PC-3 (cell line): ENCODE measurements at regions not wholly inside any gene's neighbourhood (a gene's known extent, or its start where the extent isn't known, plus 50 kb on each side); places are given as distances from the start of the nearest gene placed in this dataset.

ENCODE experiments used
- ATAC-seq: fragments of 200-7000 bp; cut with Tn5 transposase; 2 replicates; pipeline ENCODE4 v1.9.1; 2020; ENCODE audit warnings: mild to moderate bottlenecking, moderate library complexity
- BruUV-seq: library from RNA; stranded (reverse); fragments of 400-500 nt; replicated peaks from 2 replicates; lab custom pipeline; 2021; lab: Mats Ljungman, UMichigan
- CTCF ChIA-PET: fragments of 300-600 bp; sonication (Branson Sonifier 250); formaldehyde crosslinking; loops from one replicate; lab custom pipeline; 2022; ENCODE audit warnings: antibody characterized with exemption; lab: Charles Lee
- POLR2A ChIA-PET: fragments of 300-600 bp; sonication (Branson Sonifier 250); formaldehyde crosslinking; loops from one replicate; lab custom pipeline; 2022; ENCODE audit warnings: antibody characterized with exemption; ENCODE audit not compliant: unreplicated experiment; lab: Charles Lee
- DNase-seq: peaks from one replicate; pipeline ENCODE4 v3.0.0-alpha.2; 2015
- H2AFZ ChIP-seq: fragments of 300-600 bp; sonication (generic); 2 replicates; pipeline ENCODE4 v1.6.0; 2016; ENCODE audit warnings: antibody characterized with exemption, low read length
- H3F3A ChIP-seq: fragments of 300-600 bp; sonication (generic); one replicate; pipeline ENCODE4 v1.6.0; 2017; ENCODE audit warnings: antibody characterized with exemption, low read length, control low read depth, mild to moderate bottlenecking; ENCODE audit not compliant: unreplicated experiment
- H3K27ac ChIP-seq: fragments of 300-600 bp; sonication (generic); 2 replicates; pipeline ENCODE4 v1.5.1; 2016; ENCODE audit warnings: mild to moderate bottlenecking, low read length
- H3K27me3 ChIP-seq: fragments of 300-600 bp; sonication (generic); 2 replicates; pipeline ENCODE4 v1.6.1; 2016; ENCODE audit warnings: low read length, mixed read lengths
- H3K36me3 ChIP-seq: fragments of 300-600 bp; sonication (generic); 2 replicates; pipeline ENCODE4 v1.6.1; 2016; ENCODE audit warnings: low read depth, mixed run types, low read length, mixed read lengths
- H3K4me1 ChIP-seq: fragments of 300-600 bp; sonication (generic); 2 replicates; pipeline ENCODE4 v1.5.1; 2016; ENCODE audit warnings: low read length; ENCODE audit not compliant: insufficient read depth
- H3K4me2 ChIP-seq: fragments of 300-600 bp; sonication (generic); 2 replicates; pipeline ENCODE4 v1.6.0; 2016; ENCODE audit warnings: low read length
- H3K4me3 ChIP-seq: fragments of 300-600 bp; sonication (generic); 2 replicates; pipeline ENCODE4 v1.5.1; 2016; ENCODE audit warnings: mild to moderate bottlenecking, low read length, mixed read lengths
- H3K79me2 ChIP-seq: fragments of 300-600 bp; sonication (generic); 2 replicates; pipeline ENCODE4 v1.6.1; 2017; ENCODE audit warnings: low read length, mixed read lengths
- H3K9ac ChIP-seq: fragments of 300-600 bp; sonication (generic); 2 replicates; pipeline ENCODE4 v1.6.0; 2016; ENCODE audit warnings: mild to moderate bottlenecking, low read length
- H3K9me2 ChIP-seq: fragments of 300-600 bp; sonication (generic); replicated peaks from 2 replicates; pipeline ENCODE4 v1.6.1; 2016; ENCODE audit warnings: mixed run types, low read length, mixed read lengths
- H3K9me3 ChIP-seq: fragments of 300-600 bp; sonication (generic); 2 replicates; pipeline ENCODE4 v1.6.1; 2016; ENCODE audit warnings: low read length, mixed read lengths
- H4K20me1 ChIP-seq: fragments of 300-600 bp; sonication (generic); 2 replicates; pipeline ENCODE4 v1.6.1; 2016; ENCODE audit warnings: low read length, mixed read lengths
- CTCF ChIP-seq: fragments of 300-600 bp; sonication (generic); conservative IDR thresholded peaks from 2 replicates; pipeline ENCODE4 v1.5.1; 2017; ENCODE audit warnings: antibody characterized with exemption, low read depth, mild to moderate bottlenecking, low read length
- EZH2 ChIP-seq: fragments of 300-600 bp; sonication (generic); IDR thresholded peaks from one replicate; pipeline ENCODE4 v1.6.1; 2017; ENCODE audit warnings: antibody characterized with exemption, mild to moderate bottlenecking, low read length; ENCODE audit not compliant: unreplicated experiment
- EZH2phosphoT487 ChIP-seq: fragments of 300-600 bp; sonication (generic); IDR thresholded peaks from 2 replicates; pipeline ENCODE4 v1.6.1; 2018; ENCODE audit warnings: mild to moderate bottlenecking, antibody characterized with exemption, low read length, borderline replicate concordance
- intact Hi-C: fragments of 100-400 bp; cut with micrococcal nuclease; formaldehyde crosslinking; loops from 2 replicates; pipeline ENCODE4 v1.9.0; 2023

DNA sequence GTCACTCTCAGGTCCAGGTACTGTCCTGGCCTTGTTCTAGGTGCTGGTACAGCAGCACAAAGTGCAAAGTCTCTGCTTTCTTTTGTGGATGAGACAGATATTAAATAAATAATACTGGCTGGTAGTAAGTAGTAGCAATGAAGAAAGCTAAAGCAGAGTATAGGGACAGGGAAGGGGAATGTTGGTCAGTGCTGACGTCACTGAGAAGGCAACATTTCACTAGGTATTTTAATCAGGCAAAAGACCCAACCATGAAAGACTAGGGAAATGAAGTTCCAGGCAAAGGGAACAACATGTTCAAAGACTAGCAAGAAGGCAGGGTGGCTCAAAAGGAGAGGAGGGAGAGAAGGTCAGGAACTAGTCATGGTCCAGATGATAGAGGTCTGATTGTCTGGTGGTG lies 388.2 kb downstream of the YTHDC2 start:
- no peaks in the 10 kb centered on the region for H3K79me2 ChIP-seq
- no peaks in the 10 kb centered on the region for H3K4me1 ChIP-seq
- no peak overlapping the region for H3K9ac ChIP-seq
- no peaks in the 10 kb centered on the region for H3F3A ChIP-seq
- ChIA-PET CTCF (no interaction called here), POLR2A (no interaction called here)
- H3K27ac ChIP-seq: no peak overlapping the region
- BruUV-seq: no TSS peak
- H3K4me3 ChIP-seq: no peak overlapping the region
- no peaks in the 10 kb centered on the region for H3K9me2 ChIP-seq
- intact Hi-C loops: no loop called here
- no peak for ATAC-seq
- no peak for TF ChIP-seq CTCF
- TF ChIP-seq EZH2: no peak
- TF ChIP-seq EZH2phosphoT487: no peak
- DNase-seq: no peak
- no peaks in the 10 kb centered on the region for H4K20me1 ChIP-seq
- no peaks in the 10 kb centered on the region for H3K36me3 ChIP-seq
- no peak overlapping the region for H2AFZ ChIP-seq
- H3K9me3 ChIP-seq: no peaks in the 10 kb centered on the region
- H3K27me3 ChIP-seq: peaks cover 15% of the 10 kb centered on the region; the same call in 1 of the 2 replicates
- H3K4me2 ChIP-seq: no peak overlapping the region

- TF ChIP-seq EZH2phosphoT487 (no peak), CTCF (no peak), EZH2 (no peak)
- Histone ChIP-seq H3F3A (no peaks in the 10 kb centered on the region), H4K20me1 (no peaks in the 10 kb centered on the region), H3K27ac (no peak overlapping the region), H2AFZ (no peak overlapping the region), H3K36me3 (no peaks in the 10 kb centered on the region), H3K9me2 (no peaks in the 10 kb centered on the region), H3K4me2 (no peak overlapping the region), H3K9me3 (no peaks in the 10 kb centered on the region), H3K4me3 (no peak overlapping the region), H3K27me3 (peaks cover 12% of the 10 kb centered on the region; the same call in 1 of the 2 replicates), H3K9ac (no peak overlapping the region), H3K4me1 (no peaks in the 10 kb centered on the region), H3K79me2 (no peaks in the 10 kb centered on the region)
- DNase-seq (no peak), ATAC-seq (no peak)
- ChIA-PET POLR2A (no interaction called here), CTCF (no interaction called here)
- intact Hi-C loops: no loop called here
- BruUV-seq: no TSS peak
Measured at GRCh38 chr5:113902917-113903660, 389.6 kb downstream of the YTHDC2 start.

DNA sequence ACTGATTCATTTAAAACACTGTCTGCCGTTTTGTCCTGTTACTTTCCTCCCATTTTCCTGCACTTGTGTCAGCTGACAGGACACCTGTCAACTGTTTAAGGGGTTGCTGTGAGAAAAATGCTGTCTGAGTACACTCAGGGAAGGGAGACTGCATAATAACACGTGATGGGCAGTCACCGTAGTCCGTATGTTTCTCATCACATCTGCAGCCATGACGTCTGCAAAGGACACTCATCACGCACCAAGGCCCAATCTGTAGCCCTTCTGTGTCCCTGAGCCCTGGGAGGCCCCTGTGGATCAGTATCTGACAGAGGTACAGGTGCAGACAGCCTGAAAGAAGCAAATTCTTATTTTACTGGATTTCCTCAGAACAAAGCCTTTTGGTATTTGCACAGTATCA lies 396.3 kb downstream of the YTHDC2 start:
- Histone ChIP-seq H3K4me1 (no peaks in the 10 kb centered on the region), H3K9ac (no peak overlapping the region), H3K79me2 (no peaks in the 10 kb centered on the region), H3K4me3 (no peak overlapping the region), H3K36me3 (no peaks in the 10 kb centered on the region), H3K27ac (no peak overlapping the region), H3K9me2 (no peaks in the 10 kb centered on the region), H2AFZ (no peak overlapping the region), H3K27me3 (no peaks in the 10 kb centered on the region), H3K4me2 (no peak overlapping the region), H3K9me3 (no peaks in the 10 kb centered on the region), H4K20me1 (no peaks in the 10 kb centered on the region), H3F3A (no peaks in the 10 kb centered on the region)
- BruUV-seq: no TSS peak
- TF ChIP-seq CTCF: no peak
- no peak for TF ChIP-seq EZH2
- TF ChIP-seq EZH2phosphoT487: no peak
- no peak for ATAC-seq
- ChIA-PET POLR2A (no interaction called here), CTCF (no interaction called here)
- intact Hi-C loops: no loop called here
- no peak for DNase-seq
